ENCODE measurements at regions not wholly inside any gene's neighbourhood (a gene's known extent, or its start where the extent isn't known, plus 50 kb on each side); places are given as distances from the start of the nearest gene placed in this dataset.
A peak's percentile ranks its signal among the peaks of the same experiment; 100 is the strongest.
"Not testable (repeated sequence)": the region's sequence is repeated elsewhere in the genome, so short reads cannot be mapped to it uniquely, and the experiment has no call there.

GRCh38 chr9:78439866-78440830 lies 143.2 kb downstream of the PSAT1 start:
- Histone ChIP-seq H3K27me3 (ENCODE audit: insufficient read depth, low read length) (no peaks in the 10 kb centered on the region), H3K36me3 (ENCODE audit: insufficient read depth, low read length) (no peaks in the 10 kb centered on the region), H3K4me1 (ENCODE audit: insufficient read depth, low read length) (peaks cover 37% of the 10 kb centered on the region), H3K9me3 (ENCODE audit: low read length) (no peaks in the 10 kb centered on the region), H3K4me3 (ENCODE audit: low read length) (no peak overlapping the region), H2AFZ (ENCODE audit: low read depth, low read length) (peak overlapping the region; percentile 4)

- no peak overlapping the region for H3K4me3 ChIP-seq (ENCODE audit: low read length)
These were observed 144.5 kb downstream of the PSAT1 start for GRCh38 chr9:78441396-78441795.

GRCh38 chr9:78441822-78442431 lies 145.0 kb downstream of the PSAT1 start:
- H3K27me3 ChIP-seq (ENCODE audit: insufficient read depth, low read length): no peaks in the 10 kb centered on the region
- peaks cover 37% of the 10 kb centered on the region for H3K4me1 ChIP-seq (ENCODE audit: insufficient read depth, low read length)
- H2AFZ ChIP-seq (ENCODE audit: low read depth, low read length): no peak overlapping the region
- no peaks in the 10 kb centered on the region for H3K36me3 ChIP-seq (ENCODE audit: insufficient read depth, low read length)
- no peak overlapping the region for H3K4me3 ChIP-seq (ENCODE audit: low read length)
- H3K9me3 ChIP-seq (ENCODE audit: low read length): no peaks in the 10 kb centered on the region

More at GRCh38 chr9:78441396-78441795, 144.5 kb downstream of the PSAT1 start:
- Histone ChIP-seq H2AFZ (ENCODE audit: low read depth, low read length) (no peak overlapping the region), H3K36me3 (ENCODE audit: insufficient read depth, low read length) (no peaks in the 10 kb centered on the region), H3K4me1 (ENCODE audit: insufficient read depth, low read length) (peaks cover 37% of the 10 kb centered on the region), H3K9me3 (ENCODE audit: low read length) (no peaks in the 10 kb centered on the region), H3K27me3 (ENCODE audit: insufficient read depth, low read length) (no peaks in the 10 kb centered on the region)

GRCh38 chr9:78442577-78442976 lies 145.7 kb downstream of the PSAT1 start:
- H2AFZ ChIP-seq (ENCODE audit: low read depth, low read length); H3K4me3 ChIP-seq (ENCODE audit: low read length); H3K9me3 ChIP-seq (ENCODE audit: low read length); H3K27me3 ChIP-seq (ENCODE audit: insufficient read depth, low read length); H3K36me3 ChIP-seq (ENCODE audit: insufficient read depth, low read length): not testable (repeated sequence)
- H3K4me1 ChIP-seq (ENCODE audit: insufficient read depth, low read length): peaks cover 33% of the 10 kb centered on the region

GRCh38 chr9:78443946-78444345 lies 147.0 kb downstream of the PSAT1 start:
- Histone ChIP-seq H3K4me3 (ENCODE audit: low read length) (no peak overlapping the region), H3K27me3 (ENCODE audit: insufficient read depth, low read length) (no peaks in the 10 kb centered on the region), H3K4me1 (ENCODE audit: insufficient read depth, low read length) (peaks cover 19% of the 10 kb centered on the region), H3K9me3 (ENCODE audit: low read length) (no peaks in the 10 kb centered on the region), H3K36me3 (ENCODE audit: insufficient read depth, low read length) (no peaks in the 10 kb centered on the region), H2AFZ (ENCODE audit: low read depth, low read length) (no peak overlapping the region)

- Histone ChIP-seq H3K4me3 (ENCODE audit: low read length) (no peak overlapping the region), H2AFZ (ENCODE audit: low read depth, low read length) (no peak overlapping the region), H3K27me3 (ENCODE audit: insufficient read depth, low read length) (no peaks in the 10 kb centered on the region), H3K9me3 (ENCODE audit: low read length) (no peaks in the 10 kb centered on the region), H3K36me3 (ENCODE audit: insufficient read depth, low read length) (no peaks in the 10 kb centered on the region), H3K4me1 (ENCODE audit: insufficient read depth, low read length) (no peaks in the 10 kb centered on the region)
These were observed 152.2 kb downstream of the PSAT1 start for GRCh38 chr9:78448960-78449673.

- Histone ChIP-seq H3K4me3 (ENCODE audit: low read length) (no peak overlapping the region), H2AFZ (ENCODE audit: low read depth, low read length) (no peak overlapping the region), H3K4me1 (ENCODE audit: insufficient read depth, low read length) (no peaks in the 10 kb centered on the region), H3K36me3 (ENCODE audit: insufficient read depth, low read length) (no peaks in the 10 kb centered on the region), H3K27me3 (ENCODE audit: insufficient read depth, low read length) (no peaks in the 10 kb centered on the region), H3K9me3 (ENCODE audit: low read length) (no peaks in the 10 kb centered on the region)
These were observed 156.5 kb downstream of the PSAT1 start for GRCh38 chr9:78453450-78453849.

- no peaks in the 10 kb centered on the region for H3K36me3 ChIP-seq (ENCODE audit: insufficient read depth, low read length)
- no peak overlapping the region for H2AFZ ChIP-seq (ENCODE audit: low read depth, low read length)
- no peaks in the 10 kb centered on the region for H3K27me3 ChIP-seq (ENCODE audit: insufficient read depth, low read length)
- no peaks in the 10 kb centered on the region for H3K9me3 ChIP-seq (ENCODE audit: low read length)
- H3K4me3 ChIP-seq (ENCODE audit: low read length): no peak overlapping the region
- no peaks in the 10 kb centered on the region for H3K4me1 ChIP-seq (ENCODE audit: insufficient read depth, low read length)
These were observed 165.7 kb downstream of the PSAT1 start for GRCh38 chr9:78462611-78463010.

- Histone ChIP-seq H3K36me3 (ENCODE audit: insufficient read depth, low read length) (no peaks in the 10 kb centered on the region), H3K9me3 (ENCODE audit: low read length) (no peaks in the 10 kb centered on the region), H2AFZ (ENCODE audit: low read depth, low read length) (no peak overlapping the region), H3K4me1 (ENCODE audit: insufficient read depth, low read length) (no peaks in the 10 kb centered on the region), H3K27me3 (ENCODE audit: insufficient read depth, low read length) (no peaks in the 10 kb centered on the region), H3K4me3 (ENCODE audit: low read length) (no peak overlapping the region)
These were observed 166.8 kb downstream of the PSAT1 start for GRCh38 chr9:78463750-78464149.

- H3K36me3 ChIP-seq (ENCODE audit: insufficient read depth, low read length): no peaks in the 10 kb centered on the region
- no peak overlapping the region for H3K4me3 ChIP-seq (ENCODE audit: low read length)
- H3K27me3 ChIP-seq (ENCODE audit: insufficient read depth, low read length): no peaks in the 10 kb centered on the region
- no peaks in the 10 kb centered on the region for H3K9me3 ChIP-seq (ENCODE audit: low read length)
- no peak overlapping the region for H2AFZ ChIP-seq (ENCODE audit: low read depth, low read length)
- H3K4me1 ChIP-seq (ENCODE audit: insufficient read depth, low read length): no peaks in the 10 kb centered on the region
These were observed 171.3 kb downstream of the PSAT1 start for GRCh38 chr9:78468231-78468630.

- Histone ChIP-seq H3K4me1 (ENCODE audit: insufficient read depth, low read length) (no peaks in the 10 kb centered on the region), H3K9me3 (ENCODE audit: low read length) (no peaks in the 10 kb centered on the region), H2AFZ (ENCODE audit: low read depth, low read length) (no peak overlapping the region), H3K36me3 (ENCODE audit: insufficient read depth, low read length) (no peaks in the 10 kb centered on the region), H3K27me3 (ENCODE audit: insufficient read depth, low read length) (no peaks in the 10 kb centered on the region), H3K4me3 (ENCODE audit: low read length) (no peak overlapping the region)
These were observed 172.2 kb downstream of the PSAT1 start for GRCh38 chr9:78468974-78469576.

GRCh38 chr9:78470216-78470615 lies 173.3 kb downstream of the PSAT1 start:
- no peaks in the 10 kb centered on the region for H3K27me3 ChIP-seq (ENCODE audit: insufficient read depth, low read length)
- no peak overlapping the region for H3K4me3 ChIP-seq (ENCODE audit: low read length)
- no peaks in the 10 kb centered on the region for H3K4me1 ChIP-seq (ENCODE audit: insufficient read depth, low read length)
- no peaks in the 10 kb centered on the region for H3K36me3 ChIP-seq (ENCODE audit: insufficient read depth, low read length)
- no peak overlapping the region for H2AFZ ChIP-seq (ENCODE audit: low read depth, low read length)
- H3K9me3 ChIP-seq (ENCODE audit: low read length): no peaks in the 10 kb centered on the region

- Histone ChIP-seq H3K27me3 (ENCODE audit: insufficient read depth, low read length) (no peaks in the 10 kb centered on the region), H3K9me3 (ENCODE audit: low read length) (no peaks in the 10 kb centered on the region), H2AFZ (ENCODE audit: low read depth, low read length) (no peak overlapping the region), H3K4me1 (ENCODE audit: insufficient read depth, low read length) (no peaks in the 10 kb centered on the region), H3K36me3 (ENCODE audit: insufficient read depth, low read length) (no peaks in the 10 kb centered on the region), H3K4me3 (ENCODE audit: low read length) (no peak overlapping the region)
These were observed 173.8 kb downstream of the PSAT1 start for GRCh38 chr9:78470741-78471140.

Data from neuron (in vitro differentiated cells).